OCI-LY7 (cell line): ENCODE measurements at regions not wholly inside any gene's neighbourhood (a gene's known extent, or its start where the extent isn't known, plus 50 kb on each side); places are given as distances from the start of the nearest gene placed in this dataset.

ENCODE experiments used
- BruUV-seq: library from RNA; stranded (reverse); fragments of 400-500 nt; replicated peaks from 2 replicates; lab custom pipeline; 2021; lab: Mats Ljungman, UMichigan
- CTCF ChIA-PET: fragments of 300-600 bp; sonication (Branson Sonifier 250); formaldehyde crosslinking; loops from one replicate; lab custom pipeline; 2022; ENCODE audit warnings: antibody characterized with exemption; ENCODE audit not compliant: unreplicated experiment; lab: Charles Lee
- POLR2A ChIA-PET: fragments of 300-600 bp; sonication (Branson Sonifier 250); formaldehyde crosslinking; loops from one replicate; lab custom pipeline; 2022; ENCODE audit warnings: antibody characterized with exemption; lab: Charles Lee
- DNase-seq: peaks from one replicate; pipeline ENCODE4 v3.0.0-alpha.2; 2015; ENCODE audit warnings: low spot score
- H2AFZ ChIP-seq: fragments of 200-600 bp; sonication (generic), shearing (Covaris generic); 2 replicates; pipeline ENCODE4 v1.6.1; 2014; ENCODE audit warnings: mild to moderate bottlenecking, antibody characterized with exemption, low read length, moderate library complexity
- H3K27ac ChIP-seq: fragments of 200-600 bp; sonication (generic); 2 replicates; pipeline ENCODE4 v1.5.1; 2014; ENCODE audit warnings: mixed run types, low read depth, mild to moderate bottlenecking, moderate library complexity, low read length, inconsistent platforms; ENCODE audit not compliant: poor library complexity, severe bottlenecking
- H3K36me3 ChIP-seq: fragments of 200-600 bp; sonication (generic); 2 replicates; pipeline ENCODE4 v1.6.1; 2014; ENCODE audit warnings: mild to moderate bottlenecking, antibody characterized with exemption, low read length, moderate library complexity, mixed read lengths; ENCODE audit not compliant: insufficient read depth
- H3K4me1 ChIP-seq: fragments of 200-600 bp; sonication (generic); 2 replicates; pipeline ENCODE4 v1.5.1; 2014; ENCODE audit warnings: mild to moderate bottlenecking, low read length; ENCODE audit not compliant: insufficient read depth, poor library complexity, severe bottlenecking
- H3K4me2 ChIP-seq: fragments of 200-600 bp; sonication (generic); 2 replicates; pipeline ENCODE4 v1.6.1; 2014; ENCODE audit warnings: mild to moderate bottlenecking, low read length
- H3K4me3 ChIP-seq: fragments of 200-600 bp; sonication (generic); 2 replicates; pipeline ENCODE4 v1.5.1; 2014; ENCODE audit warnings: mild to moderate bottlenecking, low read depth, low read length; ENCODE audit not compliant: poor library complexity, severe bottlenecking
- H3K79me2 ChIP-seq: fragments of 200-600 bp; sonication (generic); 2 replicates; pipeline ENCODE4 v1.6.1; 2016; ENCODE audit warnings: low read depth, mild to moderate bottlenecking, low read length, moderate library complexity, mixed read lengths; ENCODE audit not compliant: insufficient read depth
- H3K9me2 ChIP-seq: fragments of 200-600 bp; sonication (generic); 2 replicates; pipeline ENCODE4 v1.6.1; 2016; ENCODE audit warnings: mild to moderate bottlenecking, low read length, mixed read lengths; ENCODE audit not compliant: insufficient read depth
- H3K9me3 ChIP-seq: fragments of 200-600 bp; sonication (generic); 2 replicates; pipeline ENCODE4 v1.6.1; 2014; ENCODE audit warnings: mild to moderate bottlenecking, mixed run types, low read length, mixed read lengths
- H4K20me1 ChIP-seq: fragments of 200-600 bp; sonication (generic); 2 replicates; pipeline ENCODE4 v1.6.1; 2014; ENCODE audit warnings: mild to moderate bottlenecking, antibody characterized with exemption, low read length, moderate library complexity, mixed read lengths; ENCODE audit not compliant: insufficient read depth
- CTCF ChIP-seq: fragments of 200-600 bp; sonication (generic); conservative IDR thresholded peaks from 2 replicates; pipeline ENCODE4 v1.5.1; 2014; ENCODE audit warnings: mild to moderate bottlenecking, antibody characterized with exemption, low read length, moderate library complexity, mixed read lengths
- EZH2phosphoT487 ChIP-seq: fragments of 200-600 bp; sonication (generic); IDR thresholded peaks from 2 replicates; pipeline ENCODE4 v1.6.1; 2018; ENCODE audit warnings: low read depth, borderline replicate concordance, mild to moderate bottlenecking, mixed run types, antibody characterized with exemption, low read length, moderate library complexity, mixed read lengths
- intact Hi-C: fragments of 100-400 bp; cut with micrococcal nuclease; formaldehyde crosslinking; loops from one replicate; pipeline ENCODE4 v1.10.0; 2022; ENCODE audit not compliant: unreplicated experiment

DNA sequence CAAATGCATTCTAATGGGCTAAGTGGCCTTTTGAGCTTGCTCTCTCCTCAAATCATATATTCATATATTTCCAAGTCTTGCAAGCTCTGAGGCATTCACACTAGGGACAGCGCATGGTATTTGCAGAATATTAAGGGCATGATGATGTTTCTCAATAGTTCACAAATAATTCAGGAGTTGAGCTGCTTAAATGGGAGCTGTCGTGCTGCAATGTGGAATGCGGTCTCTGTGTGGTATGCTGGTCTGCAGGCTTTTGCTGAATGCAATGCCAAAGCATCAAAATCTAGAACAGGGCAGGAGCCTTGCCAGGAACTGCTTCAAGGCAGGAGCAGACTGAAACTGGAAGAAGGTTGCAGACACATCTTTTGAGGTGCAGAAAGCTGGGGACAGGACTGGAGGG, 1060.0 kb downstream of the TBC1D22A start:
- no peaks in the 10 kb centered on the region for H3K9me2 ChIP-seq
- no peaks in the 10 kb centered on the region for H3K79me2 ChIP-seq
- CTCF ChIA-PET = no interaction called here
- H4K20me1 ChIP-seq = no peaks in the 10 kb centered on the region
- no peak overlapping the region for H3K27ac ChIP-seq
- H3K36me3 ChIP-seq = no peaks in the 10 kb centered on the region
- H3K4me3 ChIP-seq = no peak overlapping the region
- no peaks in the 10 kb centered on the region for H3K4me1 ChIP-seq
- intact Hi-C loops = no loop called here
- no peak overlapping the region for H2AFZ ChIP-seq
- H3K9me3 ChIP-seq = no peaks in the 10 kb centered on the region
- no peak overlapping the region for H3K4me2 ChIP-seq
- no peak for DNase-seq
- POLR2A ChIA-PET = interaction anchor here (0.7 kb wide), 1 partner anchor 94 kb away, joined by 4 read pairs; no protein-coding TSS in a partner anchor
- no TSS peak for BruUV-seq
- TF ChIP-seq CTCF (no peak), EZH2phosphoT487 (no peak)

DNA sequence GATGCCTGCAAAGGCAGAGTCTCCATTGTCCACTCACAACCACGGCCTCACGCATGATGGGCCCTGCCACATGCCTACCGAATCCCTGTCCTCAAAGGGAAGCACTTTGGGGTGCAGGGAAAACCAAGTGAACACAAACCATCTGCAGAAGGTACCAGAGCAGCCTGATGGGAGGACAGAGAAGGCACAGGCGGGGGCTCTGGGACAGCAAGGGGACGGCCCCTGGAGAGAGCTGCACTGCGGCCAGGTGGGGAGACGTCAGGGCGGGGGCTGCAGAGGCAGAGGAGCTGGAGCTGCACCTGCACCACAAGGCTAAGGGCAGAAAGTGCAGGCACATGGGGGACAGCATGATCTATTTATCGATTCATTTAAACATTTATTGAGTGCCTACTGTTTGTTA, 1056.0 kb downstream of the TBC1D22A start:
- no peak overlapping the region for H3K4me2 ChIP-seq
- no peaks in the 10 kb centered on the region for H3K4me1 ChIP-seq
- no TSS peak for BruUV-seq
- no peak overlapping the region for H3K4me3 ChIP-seq
- no peaks in the 10 kb centered on the region for H3K9me2 ChIP-seq
- no peaks in the 10 kb centered on the region for H3K9me3 ChIP-seq
- H3K27ac ChIP-seq = no peak overlapping the region
- no peak for TF ChIP-seq CTCF
- no peak for TF ChIP-seq EZH2phosphoT487
- ChIA-PET CTCF (no interaction called here), POLR2A (no interaction called here)
- intact Hi-C loops = no loop called here
- no peaks in the 10 kb centered on the region for H3K36me3 ChIP-seq
- no peak overlapping the region for H2AFZ ChIP-seq
- no peaks in the 10 kb centered on the region for H4K20me1 ChIP-seq
- no peak for DNase-seq
- no peaks in the 10 kb centered on the region for H3K79me2 ChIP-seq

DNA sequence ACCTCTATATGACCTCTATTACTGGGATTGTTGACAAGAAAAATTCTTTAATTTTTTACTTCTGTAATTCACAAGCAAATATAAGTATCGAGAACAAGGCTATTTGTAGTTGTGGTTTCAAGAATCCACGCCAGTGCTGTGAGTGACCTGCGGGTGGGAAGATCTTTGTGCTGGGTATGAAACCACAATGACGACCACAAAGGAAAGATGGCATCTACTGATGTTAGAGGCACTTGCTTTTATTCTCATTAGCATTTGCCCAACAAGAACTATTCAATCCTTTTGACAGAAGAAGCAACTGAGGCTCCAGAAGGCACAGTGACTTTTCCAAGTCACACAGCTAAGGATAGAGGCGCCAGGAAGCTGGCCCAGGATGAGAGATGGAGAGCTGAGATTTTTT, 1054.9 kb downstream of the TBC1D22A start:
- Histone ChIP-seq H3K27ac (no peak overlapping the region), H3K79me2 (no peaks in the 10 kb centered on the region), H2AFZ (no peak overlapping the region), H3K9me3 (no peaks in the 10 kb centered on the region), H3K4me3 (no peak overlapping the region), H3K4me1 (no peaks in the 10 kb centered on the region), H4K20me1 (no peaks in the 10 kb centered on the region), H3K9me2 (no peaks in the 10 kb centered on the region), H3K4me2 (no peak overlapping the region), H3K36me3 (no peaks in the 10 kb centered on the region)
- TF ChIP-seq EZH2phosphoT487 (no peak), CTCF (no peak)
- DNase-seq = no peak
- intact Hi-C loops = no loop called here
- CTCF ChIA-PET = no interaction called here
- no TSS peak for BruUV-seq
- POLR2A ChIA-PET = no interaction called here
